ENCODE measurements at regions not wholly inside any gene's neighbourhood (a gene's known extent, or its start where the extent isn't known, plus 50 kb on each side); places are given as distances from the start of the nearest gene placed in this dataset.

- no peak for TF ChIP-seq REST (IDR thresholded peaks at IDR 0.05; ENCODE audit: borderline replicate concordance)
- TF ChIP-seq REST (CRISPR knock-in tag; IDR thresholded peaks at IDR 0.05; ENCODE audit: low read depth): no peak
- TF ChIP-seq L3MBTL2 (IDR thresholded peaks at IDR 0.05): no peak
- no peak for TF ChIP-seq HOMEZ (CRISPR knock-in tag; IDR thresholded peaks at IDR 0.05)
- TF ChIP-seq RBM25 (IDR thresholded peaks at IDR 0.05; ENCODE audit: low read depth, low read length, severe bottlenecking): no peak
- no peak for TF ChIP-seq ID3 (CRISPR knock-in tag; IDR thresholded peaks at IDR 0.05)
- no peak for TF ChIP-seq ID3 (tag; IDR thresholded peaks at IDR 0.05)
- no peak for TF ChIP-seq CXXC5 (CRISPR knock-in tag; IDR thresholded peaks at IDR 0.05)
- TF ChIP-seq ARID2 (IDR thresholded peaks at IDR 0.05): no peak
- TF ChIP-seq, protein P1, sequence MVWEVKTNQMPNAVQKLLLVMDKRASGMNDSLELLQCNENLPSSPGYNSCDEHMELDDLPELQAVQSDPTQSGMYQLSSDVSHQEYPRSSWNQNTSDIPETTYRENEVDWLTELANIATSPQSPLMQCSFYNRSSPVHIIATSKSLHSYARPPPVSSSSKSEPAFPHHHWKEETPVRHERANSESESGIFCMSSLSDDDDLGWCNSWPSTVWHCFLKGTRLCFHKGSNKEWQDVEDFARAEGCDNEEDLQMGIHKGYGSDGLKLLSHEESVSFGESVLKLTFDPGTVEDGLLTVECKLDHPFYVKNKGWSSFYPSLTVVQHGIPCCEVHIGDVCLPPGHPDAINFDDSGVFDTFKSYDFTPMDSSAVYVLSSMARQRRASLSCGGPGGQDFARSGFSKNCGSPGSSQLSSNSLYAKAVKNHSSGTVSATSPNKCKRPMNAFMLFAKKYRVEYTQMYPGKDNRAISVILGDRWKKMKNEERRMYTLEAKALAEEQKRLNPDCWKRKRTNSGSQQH (CRISPR knock-in tag; IDR thresholded peaks at IDR 0.05): no peak
Measured at GRCh38 chr1:78240755-78241154, 195.0 kb downstream of the GIPC2 start (continued).

All from K562 (cell line).